ENCODE measurements at regions not wholly inside any gene's neighbourhood (a gene's known extent, or its start where the extent isn't known, plus 50 kb on each side); places are given as distances from the start of the nearest gene placed in this dataset.

GRCh38 chr11:7154881-7155361 is 66.1 kb downstream of the RBMXL2 start:
- TF ChIP-seq EZH2 (IDR thresholded peaks at IDR 0.05; ENCODE audit: borderline replicate concordance) (no peak), EZH2phosphoT487 (IDR thresholded peaks at IDR 0.05; ENCODE audit: low read depth, severe bottlenecking, unreplicated experiment) (no peak)
